GM12873 (cell line): ENCODE measurements at regions not wholly inside any gene's neighbourhood (a gene's known extent, or its start where the extent isn't known, plus 50 kb on each side); places are given as distances from the start of the nearest gene placed in this dataset.
A peak's percentile ranks its signal among the peaks of the same experiment; 100 is the strongest.

Experiments used
- CTCF ChIP-seq: IDR thresholded peaks from 2 replicates; pipeline ENCODE4 v1.5.1; 2012; ENCODE audit warnings: low read depth, mild to moderate bottlenecking, moderate library complexity, low read length, control low read depth; ENCODE audit not compliant: insufficient read depth; ENCODE audit errors: missing control alignments

GRCh38 chr4:52157641-52158316 is 106.7 kb downstream of the SPATA18 start:
- TF ChIP-seq CTCF, result no peak

- no peak for TF ChIP-seq CTCF
Observed at GRCh38 chr4:52160859-52161258, 109.8 kb downstream of the SPATA18 start.

GRCh38 chr4:52164116-52164515 is 113.0 kb downstream of the SPATA18 start:
- TF ChIP-seq CTCF, result no peak

GRCh38 chr4:52172166-52172565 is 121.1 kb downstream of the SPATA18 start:
- TF ChIP-seq CTCF, result peak; percentile 31

- TF ChIP-seq CTCF, result no peak
Observed at GRCh38 chr4:52173470-52174045, 122.5 kb downstream of the SPATA18 start.

- TF ChIP-seq CTCF, result no peak
Observed at GRCh38 chr4:52187603-52188002, 136.5 kb downstream of the SPATA18 start.

- TF ChIP-seq CTCF, result no peak
Observed at GRCh38 chr4:52192001-52192400, 140.9 kb downstream of the SPATA18 start.
